CD4-positive, alpha-beta memory T cell (primary cell): ENCODE measurements at regions not wholly inside any gene's neighbourhood (a gene's known extent, or its start where the extent isn't known, plus 50 kb on each side); places are given as distances from the start of the nearest gene placed in this dataset.
"Not testable (repeated sequence)": the region's sequence is repeated elsewhere in the genome, so short reads cannot be mapped to it uniquely, and the experiment has no call there.

ENCODE experiments used
- CTCF ChIA-PET: fragments of 350-600 bp; sonication (Branson Sonifier 250); formaldehyde crosslinking; loops from one replicate; lab custom pipeline; 2021; ENCODE audit warnings: inconsistent platforms; ENCODE audit not compliant: partially characterized antibody; lab: Charles Lee
- POLR2A ChIA-PET: fragments of 350-600 bp; sonication (Branson Sonifier 250); formaldehyde crosslinking; loops from one replicate; lab custom pipeline; 2021; ENCODE audit not compliant: partially characterized antibody; lab: Charles Lee
- DNase-seq, 5 donors: peaks; one replicate each; pipeline versions ENCODE4 v3.0.0 to v3.0.0-alpha.2; 2020 to 2022; ENCODE audit warnings: mixed read lengths in 1 of 5
- H3K27ac ChIP-seq: one replicate; pipeline ENCODE4 v1.7.0; 2013; ENCODE audit warnings: low read depth, low read length
- H3K27me3 ChIP-seq: 2 replicates; pipeline ENCODE4 v1.7.0; 2013; ENCODE audit warnings: mild to moderate bottlenecking, low read length, moderate library complexity; ENCODE audit not compliant: insufficient read depth
- H3K36me3 ChIP-seq: 2 replicates; pipeline ENCODE4 v1.7.0; 2013; ENCODE audit warnings: mild to moderate bottlenecking, low read length, moderate library complexity; ENCODE audit not compliant: insufficient read depth
- H3K4me1 ChIP-seq: 2 replicates; pipeline ENCODE4 v1.7.0; 2013; ENCODE audit warnings: mild to moderate bottlenecking, low read length, moderate library complexity; ENCODE audit not compliant: insufficient read depth
- H3K4me3 ChIP-seq, 2 donors: one replicate each; pipeline ENCODE4 v1.7.0; 2013; ENCODE audit warnings: low read length in 2 of 2, mild to moderate bottlenecking in 1 of 2
- H3K9me3 ChIP-seq, 2 donors: one replicate each; pipeline ENCODE4 v1.7.0; 2013; ENCODE audit warnings: low read length in 2 of 2, control low read depth in 1 of 2; ENCODE audit not compliant: control insufficient read depth in 1 of 2
- H3K27ac Mint-ChIP-seq, 7 donors: one replicate each; pipeline ENCODE4 v1.8.0; 2020 to 2021; ENCODE audit warnings: mixed read lengths in 7 of 7, mild to moderate bottlenecking in 6 of 7, inconsistent platforms in 3 of 7, moderate library complexity in 3 of 7
- H3K27me3 Mint-ChIP-seq, 2 donors: one replicate each; pipeline ENCODE4 v1.8.0; 2020 to 2021; ENCODE audit warnings: mixed read lengths in 2 of 2
- H3K36me3 Mint-ChIP-seq, 2 donors: one replicate each; pipeline ENCODE4 v1.8.0; 2020 to 2021; ENCODE audit warnings: mixed read lengths in 2 of 2, inconsistent platforms in 1 of 2, mild to moderate bottlenecking in 1 of 2
- H3K4me1 Mint-ChIP-seq, 4 donors: one replicate each; pipeline ENCODE4 v1.8.0; 2020 to 2021; ENCODE audit warnings: mixed read lengths in 4 of 4, mild to moderate bottlenecking in 1 of 4
- H3K4me3 Mint-ChIP-seq, 8 donors: one replicate each; pipeline ENCODE4 v1.8.0; 2020 to 2021; ENCODE audit warnings: mixed read lengths in 8 of 8, mild to moderate bottlenecking in 7 of 8, moderate library complexity in 6 of 8, inconsistent platforms in 3 of 8
- H3K9me3 Mint-ChIP-seq, 8 donors: one replicate each; pipeline ENCODE4 v1.8.0; 2020 to 2021; ENCODE audit warnings: mixed read lengths in 8 of 8, mild to moderate bottlenecking in 5 of 8, inconsistent platforms in 3 of 8, moderate library complexity in 1 of 8
- intact Hi-C: fragments of 100-400 bp; cut with micrococcal nuclease; formaldehyde crosslinking; loops from one replicate; pipeline ENCODE4 v1.15.1; 2023

- H3K36me3 Mint-ChIP-seq, H3K36me3 ChIP-seq, intact Hi-C loops: not testable (repeated sequence)
Observed at GRCh38 chr15:35967968-35968367, 422.0 kb upstream of the DPH6 start.

GRCh38 chr15:35973029-35973428 lies 427.1 kb upstream of the DPH6 start:
- no peaks in the 10 kb centered on the region for H3K36me3 ChIP-seq
- no peak for DNase-seq
- Mint-ChIP-seq H3K36me3 (no peaks in the 10 kb centered on the region), H3K4me3 (no peak overlapping the region), H3K27me3 (no peaks in the 10 kb centered on the region), H3K27ac (no peak overlapping the region), H3K4me1 (no peaks in the 10 kb centered on the region), H3K9me3 (peaks cover 0 to 7% (median 0%) of the 10 kb centered on the region in 8 donors)
- no peaks in the 10 kb centered on the region for H3K9me3 ChIP-seq
- H3K27ac ChIP-seq, result no peak overlapping the region
- CTCF ChIA-PET, result no interaction called here
- intact Hi-C loops, result no loop called here
- H3K27me3 ChIP-seq, result no peaks in the 10 kb centered on the region
- no peak overlapping the region for H3K4me3 ChIP-seq
- POLR2A ChIA-PET, result no interaction called here
- no peaks in the 10 kb centered on the region for H3K4me1 ChIP-seq

More at GRCh38 chr15:35967968-35968367, 422.0 kb upstream of the DPH6 start:
- H3K27me3 Mint-ChIP-seq, H3K9me3 Mint-ChIP-seq, H3K4me1 ChIP-seq, H3K9me3 ChIP-seq, H3K27me3 ChIP-seq, CTCF ChIA-PET, H3K27ac ChIP-seq, H3K4me3 Mint-ChIP-seq, POLR2A ChIA-PET, H3K4me3 ChIP-seq, DNase-seq, H3K4me1 Mint-ChIP-seq, H3K27ac Mint-ChIP-seq: not testable (repeated sequence)

- H3K4me1 ChIP-seq, result no peaks in the 10 kb centered on the region
- Mint-ChIP-seq H3K4me3 (no peak overlapping the region), H3K27me3 (no peaks in the 10 kb centered on the region), H3K27ac (no peak overlapping the region), H3K9me3 (peaks cover 0 to 7% (median 0%) of the 10 kb centered on the region in 8 donors), H3K4me1 (no peaks in the 10 kb centered on the region), H3K36me3 (no peaks in the 10 kb centered on the region)
- no peak overlapping the region for H3K4me3 ChIP-seq
- H3K36me3 ChIP-seq, result no peaks in the 10 kb centered on the region
- POLR2A ChIA-PET, result no interaction called here
- CTCF ChIA-PET, result no interaction called here
- intact Hi-C loops, result no loop called here
- H3K27ac ChIP-seq, result no peak overlapping the region
- H3K9me3 ChIP-seq, result no peaks in the 10 kb centered on the region
- DNase-seq, result no peak
- no peaks in the 10 kb centered on the region for H3K27me3 ChIP-seq
Observed at GRCh38 chr15:35974052-35974451, 428.1 kb upstream of the DPH6 start.

- Mint-ChIP-seq H3K36me3 (no peaks in the 10 kb centered on the region), H3K27me3 (peaks cover 0 to 1% of the 10 kb centered on the region in 2 donors), H3K9me3 (peaks cover 0 to 2% (median 0%) of the 10 kb centered on the region in 8 donors), H3K4me3 (no peak overlapping the region), H3K27ac (no peak overlapping the region), H3K4me1 (no peaks in the 10 kb centered on the region)
- no peak for DNase-seq
- no peak overlapping the region for H3K4me3 ChIP-seq
- no peak overlapping the region for H3K27ac ChIP-seq
- intact Hi-C loops, result no loop called here
- ChIA-PET CTCF (no interaction called here), POLR2A (no interaction called here)
- no peaks in the 10 kb centered on the region for H3K9me3 ChIP-seq
- H3K36me3 ChIP-seq, result no peaks in the 10 kb centered on the region
- no peaks in the 10 kb centered on the region for H3K27me3 ChIP-seq
- no peaks in the 10 kb centered on the region for H3K4me1 ChIP-seq
Observed at GRCh38 chr15:35975941-35976340, 430.0 kb upstream of the DPH6 start.

GRCh38 chr15:35979608-35980007 lies 433.6 kb upstream of the DPH6 start:
- H3K27ac Mint-ChIP-seq, result no peak overlapping the region
- no peaks in the 10 kb centered on the region for H3K9me3 ChIP-seq
- H3K27me3 Mint-ChIP-seq, result peaks cover 1% of the 10 kb centered on the region in 2 donors
- no peaks in the 10 kb centered on the region for H3K4me1 ChIP-seq
- intact Hi-C loops, result no loop called here
- ChIA-PET POLR2A (no interaction called here), CTCF (no interaction called here)
- H3K4me3 Mint-ChIP-seq, result no peak overlapping the region
- H3K9me3 Mint-ChIP-seq, result peaks cover 0 to 2% (median 0%) of the 10 kb centered on the region in 8 donors
- no peaks in the 10 kb centered on the region for H3K4me1 Mint-ChIP-seq
- H3K27me3 ChIP-seq, result no peaks in the 10 kb centered on the region
- DNase-seq, result no peak
- no peak overlapping the region for H3K4me3 ChIP-seq
- no peaks in the 10 kb centered on the region for H3K36me3 Mint-ChIP-seq
- no peak overlapping the region for H3K27ac ChIP-seq
- no peaks in the 10 kb centered on the region for H3K36me3 ChIP-seq

- CTCF ChIA-PET, result no interaction called here
- Histone ChIP-seq H3K27me3 (no peaks in the 10 kb centered on the region), H3K27ac (no peak overlapping the region), H3K4me1 (no peaks in the 10 kb centered on the region), H3K4me3 (no peak overlapping the region), H3K9me3 (no peaks in the 10 kb centered on the region), H3K36me3 (no peaks in the 10 kb centered on the region)
- Mint-ChIP-seq H3K4me1 (no peaks in the 10 kb centered on the region), H3K27me3 (peaks cover 1% of the 10 kb centered on the region in 2 donors), H3K36me3 (no peaks in the 10 kb centered on the region), H3K9me3 (peaks cover 0 to 2% (median 0%) of the 10 kb centered on the region in 8 donors), H3K4me3 (no peak overlapping the region), H3K27ac (no peak overlapping the region)
- POLR2A ChIA-PET, result no interaction called here
- no peak for DNase-seq
- intact Hi-C loops, result no loop called here
Observed at GRCh38 chr15:35980719-35981118, 434.8 kb upstream of the DPH6 start.

- intact Hi-C loops, result no loop called here
- H3K36me3 Mint-ChIP-seq, result no peaks in the 10 kb centered on the region
- H3K27me3 Mint-ChIP-seq, result peaks cover 0 to under 1% of the 10 kb centered on the region in 2 donors
- CTCF ChIA-PET, result no interaction called here
- DNase-seq, result no peak
- no peaks in the 10 kb centered on the region for H3K4me1 ChIP-seq
- no peaks in the 10 kb centered on the region for H3K36me3 ChIP-seq
- no peaks in the 10 kb centered on the region for H3K27me3 ChIP-seq
- no peaks in the 10 kb centered on the region for H3K9me3 ChIP-seq
- peaks cover 0 to 3% (median 0%) of the 10 kb centered on the region in 8 donors for H3K9me3 Mint-ChIP-seq
- no peak overlapping the region for H3K27ac ChIP-seq
- POLR2A ChIA-PET, result no interaction called here
- H3K27ac Mint-ChIP-seq, result no peak overlapping the region
- H3K4me3 ChIP-seq, result no peak overlapping the region
- H3K4me1 Mint-ChIP-seq, result no peaks in the 10 kb centered on the region
- H3K4me3 Mint-ChIP-seq, result no peak overlapping the region
Observed at GRCh38 chr15:35986191-35986721, 440.3 kb upstream of the DPH6 start.

GRCh38 chr15:35987056-35987455 lies 441.1 kb upstream of the DPH6 start:
- Histone ChIP-seq H3K9me3 (no peaks in the 10 kb centered on the region), H3K36me3 (no peaks in the 10 kb centered on the region), H3K4me1 (no peaks in the 10 kb centered on the region), H3K27ac (no peak overlapping the region), H3K27me3 (no peaks in the 10 kb centered on the region), H3K4me3 (no peak overlapping the region)
- H3K4me3 Mint-ChIP-seq, result no peak overlapping the region
- H3K27me3 Mint-ChIP-seq, result no peaks in the 10 kb centered on the region
- DNase-seq, result no peak
- H3K9me3 Mint-ChIP-seq, result peaks cover 0 to 3% (median 0%) of the 10 kb centered on the region in 8 donors
- H3K4me1 Mint-ChIP-seq, result no peaks in the 10 kb centered on the region
- H3K27ac Mint-ChIP-seq, result no peak overlapping the region
- POLR2A ChIA-PET, result no interaction called here
- no peaks in the 10 kb centered on the region for H3K36me3 Mint-ChIP-seq
- intact Hi-C loops, result no loop called here
- CTCF ChIA-PET, result no interaction called here
